Peyer's patch (tissue), 4 donors: ENCODE measurements at regions not wholly inside any gene's neighbourhood (a gene's known extent, or its start where the extent isn't known, plus 50 kb on each side); places are given as distances from the start of the nearest gene placed in this dataset.

ENCODE experiments used
- DNase-seq, 3 donors: peaks; one replicate each; pipeline ENCODE4 v3.0.0-alpha.2; 2017 to 2019
- H3K27ac ChIP-seq, 4 donors: fragments of 200-600 bp; sonication (generic); one replicate each; pipeline ENCODE4 v1.5.1; 2016 to 2019
- H3K27me3 ChIP-seq, 2 donors: fragments of 200-600 bp; sonication (generic); one replicate each; pipeline ENCODE4 v1.5.1; 2019
- H3K36me3 ChIP-seq, 3 donors: fragments of 200-600 bp; sonication (generic); one replicate each; pipeline ENCODE4 v1.5.1; 2016 to 2019
- H3K4me1 ChIP-seq, 4 donors: fragments of 200-600 bp; sonication (generic); one replicate each; pipeline ENCODE4 v1.5.1; 2016 to 2019
- H3K4me3 ChIP-seq, 4 donors: fragments of 200-600 bp; sonication (generic); 1 replicate in 3 of 4; 2 replicates in 1 of 4; pipeline ENCODE4 v1.5.1; 2016 to 2019; ENCODE audit warnings: mild to moderate bottlenecking in 1 of 4
- H3K9me3 ChIP-seq, 4 donors: fragments of 200-600 bp; sonication (generic); one replicate each; pipeline ENCODE4 v1.5.1; 2016 to 2019; ENCODE audit warnings: mild to moderate bottlenecking in 1 of 4
- CTCF ChIP-seq, 6 experiments: fragments of 450-650 bp in 4 of 6; fragments of 200-600 bp in 2 of 6; sonication (generic) in 1 of 6; IDR thresholded peaks; one replicate each; pipeline ENCODE4 v1.5.1; 2017 to 2019; ENCODE audit warnings: antibody characterized with exemption in 6 of 6, mild to moderate bottlenecking in 3 of 6, moderate library complexity in 1 of 6
- POLR2A ChIP-seq, 2 donors: fragments of 450-650 bp; IDR thresholded peaks; one replicate each; pipeline ENCODE4 v1.5.1; 2017; ENCODE audit warnings: antibody characterized with exemption in 2 of 2, mild to moderate bottlenecking in 2 of 2, moderate library complexity in 2 of 2

GRCh38 chr4:52358366-52358765 lies 300.7 kb downstream of the USP46 start:
- DNase-seq, result no peak
- no peak for TF ChIP-seq CTCF (IDR thresholded peaks at IDR 0.05)
- no peak for TF ChIP-seq POLR2A (IDR thresholded peaks at IDR 0.05)
- Histone ChIP-seq H3K4me1 (no peaks in the 10 kb centered on the region), H3K27me3 (no peaks in the 10 kb centered on the region), H3K27ac (no peak overlapping the region), H3K9me3 (no peaks in the 10 kb centered on the region), H3K4me3 (no peak overlapping the region), H3K36me3 (no peaks in the 10 kb centered on the region)

GRCh38 chr4:52358883-52359321 lies 300.2 kb downstream of the USP46 start:
- H3K27ac ChIP-seq, result no peak overlapping the region
- TF ChIP-seq POLR2A (IDR thresholded peaks at IDR 0.05), result no peak
- TF ChIP-seq CTCF (IDR thresholded peaks at IDR 0.05), result no peak
- H3K36me3 ChIP-seq, result no peaks in the 10 kb centered on the region
- H3K9me3 ChIP-seq, result no peaks in the 10 kb centered on the region
- no peak for DNase-seq
- H3K4me3 ChIP-seq, result no peak overlapping the region
- H3K27me3 ChIP-seq, result no peaks in the 10 kb centered on the region
- H3K4me1 ChIP-seq, result no peaks in the 10 kb centered on the region

GRCh38 chr4:52366191-52366590 lies 292.9 kb downstream of the USP46 start:
- no peaks in the 10 kb centered on the region for H3K36me3 ChIP-seq
- H3K4me1 ChIP-seq, result no peaks in the 10 kb centered on the region
- no peaks in the 10 kb centered on the region for H3K27me3 ChIP-seq
- TF ChIP-seq POLR2A (IDR thresholded peaks at IDR 0.05) (no peak), CTCF (IDR thresholded peaks at IDR 0.05) (no peak)
- no peak overlapping the region for H3K4me3 ChIP-seq
- H3K27ac ChIP-seq, result no peak overlapping the region
- H3K9me3 ChIP-seq, result no peaks in the 10 kb centered on the region
- no peak for DNase-seq

- Histone ChIP-seq H3K27ac (no peak overlapping the region), H3K4me1 (no peaks in the 10 kb centered on the region), H3K27me3 (no peaks in the 10 kb centered on the region), H3K9me3 (no peaks in the 10 kb centered on the region), H3K4me3 (no peak overlapping the region), H3K36me3 (no peaks in the 10 kb centered on the region)
- TF ChIP-seq CTCF (IDR thresholded peaks at IDR 0.05) (no peak), POLR2A (IDR thresholded peaks at IDR 0.05) (no peak)
- DNase-seq, result no peak
These were observed 292.5 kb downstream of the USP46 start for GRCh38 chr4:52366621-52367020.

GRCh38 chr4:52367282-52367830 lies 291.7 kb downstream of the USP46 start:
- TF ChIP-seq POLR2A (IDR thresholded peaks at IDR 0.05) (no peak), CTCF (IDR thresholded peaks at IDR 0.05) (no peak)
- Histone ChIP-seq H3K4me3 (no peak overlapping the region), H3K27me3 (no peaks in the 10 kb centered on the region), H3K9me3 (no peaks in the 10 kb centered on the region), H3K4me1 (no peaks in the 10 kb centered on the region), H3K27ac (no peak overlapping the region), H3K36me3 (no peaks in the 10 kb centered on the region)
- no peak for DNase-seq

GRCh38 chr4:52368895-52369294 lies 290.2 kb downstream of the USP46 start:
- H3K4me1 ChIP-seq, result no peaks in the 10 kb centered on the region
- no peaks in the 10 kb centered on the region for H3K27me3 ChIP-seq
- DNase-seq, result no peak
- TF ChIP-seq CTCF (IDR thresholded peaks at IDR 0.05), result no peak
- no peak for TF ChIP-seq POLR2A (IDR thresholded peaks at IDR 0.05)
- H3K36me3 ChIP-seq, result no peaks in the 10 kb centered on the region
- H3K27ac ChIP-seq, result no peak overlapping the region
- H3K9me3 ChIP-seq, result no peaks in the 10 kb centered on the region
- no peak overlapping the region for H3K4me3 ChIP-seq
